ENCODE measurements at regions not wholly inside any gene's neighbourhood (a gene's known extent, or its start where the extent isn't known, plus 50 kb on each side); places are given as distances from the start of the nearest gene placed in this dataset.

GRCh38 chr1:104785575-104786187, 1036.0 kb downstream of the AMY1C start:
- TF ChIP-seq CTCF (IDR thresholded peaks at IDR 0.05), result no peak
- no peak for TF ChIP-seq POLR2AphosphoS5 (IDR thresholded peaks at IDR 0.05; ENCODE audit: low read depth, low read length)
- no peak for TF ChIP-seq TCF7L2 (IDR thresholded peaks at IDR 0.05; ENCODE audit: low read depth, low read length)

All from Panc1 (cell line).